GM21737 (cell line): ENCODE measurements at regions not wholly inside any gene's neighbourhood (a gene's known extent, or its start where the extent isn't known, plus 50 kb on each side); places are given as distances from the start of the nearest gene placed in this dataset.

Source experiments
- ATAC-seq: cut with Tn5 transposase; IDR thresholded peaks from one replicate; pipeline ENCODE4 v1.9.1; 2021; ENCODE audit warnings: mild to moderate bottlenecking, moderate library complexity; ENCODE audit not compliant: unreplicated experiment

- no peak for ATAC-seq
Measured at GRCh38 chr2:195414537-195415100, 242.4 kb upstream of the SLC39A10 start.

- ATAC-seq: no peak
Measured at GRCh38 chr2:195413944-195414343, 243.1 kb upstream of the SLC39A10 start.

- no peak for ATAC-seq
Measured at GRCh38 chr2:195413422-195413821, 243.6 kb upstream of the SLC39A10 start.

- ATAC-seq: no peak
Measured at GRCh38 chr2:195411219-195411687, 245.8 kb upstream of the SLC39A10 start.

- ATAC-seq: no peak
Measured at GRCh38 chr2:195410074-195410671, 246.9 kb upstream of the SLC39A10 start.

GRCh38 chr2:195408811-195409210, 248.2 kb upstream of the SLC39A10 start:
- ATAC-seq: no peak

- ATAC-seq: no peak
Measured at GRCh38 chr2:195408196-195408595, 248.8 kb upstream of the SLC39A10 start.

- ATAC-seq: no peak
Measured at GRCh38 chr2:195407783-195408182, 249.2 kb upstream of the SLC39A10 start.

GRCh38 chr2:195406886-195407603, 250.0 kb upstream of the SLC39A10 start:
- no peak for ATAC-seq

GRCh38 chr2:195404651-195405050, 252.4 kb upstream of the SLC39A10 start:
- ATAC-seq: no peak

- ATAC-seq: no peak
Measured at GRCh38 chr2:195396479-195396878, 260.5 kb upstream of the SLC39A10 start.

- ATAC-seq: no peak
Measured at GRCh38 chr2:195395362-195395761, 261.7 kb upstream of the SLC39A10 start.

- ATAC-seq: peak; percentile 54
Measured at GRCh38 chr2:195392446-195393336, 264.3 kb upstream of the SLC39A10 start.

- no peak for ATAC-seq
Measured at GRCh38 chr2:195390686-195391321, 266.2 kb upstream of the SLC39A10 start.

- no peak for ATAC-seq
Measured at GRCh38 chr2:195388028-195388427, 269.0 kb upstream of the SLC39A10 start.

GRCh38 chr2:195382186-195382585, 274.8 kb upstream of the SLC39A10 start:
- ATAC-seq: peak; percentile 62

GRCh38 chr2:195370167-195370943, 286.7 kb upstream of the SLC39A10 start:
- no peak for ATAC-seq

GRCh38 chr2:195369218-195369587, 287.8 kb upstream of the SLC39A10 start:
- no peak for ATAC-seq

GRCh38 chr2:195368249-195369217, 288.5 kb upstream of the SLC39A10 start:
- ATAC-seq: no peak
